ENCODE measurements at regions not wholly inside any gene's neighbourhood (a gene's known extent, or its start where the extent isn't known, plus 50 kb on each side); places are given as distances from the start of the nearest gene placed in this dataset.
A peak's percentile ranks its signal among the peaks of the same experiment; 100 is the strongest.

- no peak overlapping the region for H3K27ac ChIP-seq
- TF ChIP-seq CTCF (conservative IDR thresholded peaks at IDR 0.05) = no peak
Measured at GRCh38 chr9:13432904-13433303, 153.4 kb upstream of the MPDZ start.

GRCh38 chr9:13431692-13432091 is 152.2 kb upstream of the MPDZ start:
- no peak for TF ChIP-seq CTCF (conservative IDR thresholded peaks at IDR 0.05)
- H3K27ac ChIP-seq = no peak overlapping the region

GRCh38 chr9:13431222-13431536 is 151.7 kb upstream of the MPDZ start:
- TF ChIP-seq CTCF (conservative IDR thresholded peaks at IDR 0.05) = no peak
- no peak overlapping the region for H3K27ac ChIP-seq

GRCh38 chr9:13430368-13431221 is 151.1 kb upstream of the MPDZ start:
- no peak for TF ChIP-seq CTCF (conservative IDR thresholded peaks at IDR 0.05)
- no peak overlapping the region for H3K27ac ChIP-seq

GRCh38 chr9:13429301-13430190 is 150.1 kb upstream of the MPDZ start:
- no peak overlapping the region for H3K27ac ChIP-seq
- TF ChIP-seq CTCF (conservative IDR thresholded peaks at IDR 0.05) = no peak

- no peak overlapping the region; the same call in 1 of the 2 replicates for H3K27ac ChIP-seq
- no peak for TF ChIP-seq CTCF (conservative IDR thresholded peaks at IDR 0.05)
Measured at GRCh38 chr9:13428766-13429165, 149.3 kb upstream of the MPDZ start.

- TF ChIP-seq CTCF (conservative IDR thresholded peaks at IDR 0.05) = peak; percentile 81
- peak overlapping the region; percentile 15; the same call in 1 of the 2 replicates for H3K27ac ChIP-seq
Measured at GRCh38 chr9:13427587-13427986, 148.1 kb upstream of the MPDZ start.
